Mammary epithelial cell (primary cell): ENCODE measurements at regions not wholly inside any gene's neighbourhood (a gene's known extent, or its start where the extent isn't known, plus 50 kb on each side); places are given as distances from the start of the nearest gene placed in this dataset.

Experiments used
- EZH2 ChIP-seq: IDR thresholded peaks from 2 replicates; pipeline ENCODE4 v1.6.1; 2012; ENCODE audit warnings: low read length, inconsistent platforms, borderline replicate concordance
- TF ChIP-seq, protein P1 (sequence below), 2 donors: IDR thresholded peaks in 1 of 2; conservative IDR thresholded peaks in 1 of 2; 2 replicates each; pipeline ENCODE4 v1.5.1; 2011 to 2012; ENCODE audit warnings: inconsistent platforms in 2 of 2, low read length in 2 of 2, mild to moderate bottlenecking in 2 of 2, control low read depth in 1 of 2, low read depth in 1 of 2; ENCODE audit not compliant: insufficient read depth in 1 of 2; ENCODE audit errors: extremely low read depth in 1 of 2

DNA sequence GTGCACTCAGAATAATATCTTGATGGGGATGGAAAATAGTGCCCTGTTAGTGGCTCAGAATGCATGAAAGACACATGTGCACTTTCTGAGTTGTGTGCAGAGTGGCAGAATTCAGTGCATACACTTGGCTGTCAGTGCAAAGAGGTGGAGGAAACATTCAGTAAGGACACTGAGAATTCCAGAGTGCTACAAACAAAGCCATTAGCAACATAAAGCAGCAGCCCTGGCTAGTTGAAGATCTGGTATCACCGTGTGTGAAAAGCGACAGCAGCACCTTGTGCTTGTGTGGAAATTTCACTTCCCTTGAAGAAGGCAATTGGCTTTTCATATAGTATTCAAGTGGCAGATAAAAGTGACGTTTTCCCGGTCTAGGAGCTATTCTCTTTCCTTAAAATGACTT, 810.4 kb downstream of the TRIML1 start:
- TF ChIP-seq, protein P1, sequence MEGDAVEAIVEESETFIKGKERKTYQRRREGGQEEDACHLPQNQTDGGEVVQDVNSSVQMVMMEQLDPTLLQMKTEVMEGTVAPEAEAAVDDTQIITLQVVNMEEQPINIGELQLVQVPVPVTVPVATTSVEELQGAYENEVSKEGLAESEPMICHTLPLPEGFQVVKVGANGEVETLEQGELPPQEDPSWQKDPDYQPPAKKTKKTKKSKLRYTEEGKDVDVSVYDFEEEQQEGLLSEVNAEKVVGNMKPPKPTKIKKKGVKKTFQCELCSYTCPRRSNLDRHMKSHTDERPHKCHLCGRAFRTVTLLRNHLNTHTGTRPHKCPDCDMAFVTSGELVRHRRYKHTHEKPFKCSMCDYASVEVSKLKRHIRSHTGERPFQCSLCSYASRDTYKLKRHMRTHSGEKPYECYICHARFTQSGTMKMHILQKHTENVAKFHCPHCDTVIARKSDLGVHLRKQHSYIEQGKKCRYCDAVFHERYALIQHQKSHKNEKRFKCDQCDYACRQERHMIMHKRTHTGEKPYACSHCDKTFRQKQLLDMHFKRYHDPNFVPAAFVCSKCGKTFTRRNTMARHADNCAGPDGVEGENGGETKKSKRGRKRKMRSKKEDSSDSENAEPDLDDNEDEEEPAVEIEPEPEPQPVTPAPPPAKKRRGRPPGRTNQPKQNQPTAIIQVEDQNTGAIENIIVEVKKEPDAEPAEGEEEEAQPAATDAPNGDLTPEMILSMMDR (conservative IDR thresholded peaks at IDR 0.05 in 1 of 2, IDR thresholded peaks at IDR 0.05 in 1 of 2; ENCODE audit: extremely low read depth in 1 of 2, insufficient read depth in 1 of 2, low read depth in 1 of 2, low read length in 2 of 2), result no peak
- no peak for TF ChIP-seq EZH2
